Trophoblast cell (in vitro differentiated cells and primary cell): ENCODE measurements at regions not wholly inside any gene's neighbourhood (a gene's known extent, or its start where the extent isn't known, plus 50 kb on each side); places are given as distances from the start of the nearest gene placed in this dataset.
"Not testable (repeated sequence)": the region's sequence is repeated elsewhere in the genome, so short reads cannot be mapped to it uniquely, and the experiment has no call there.

Experiments
- DNase-seq, 2 donors: peaks; one replicate each; pipeline ENCODE4 v3.0.0-alpha.2; 2016
- H2AFZ ChIP-seq: 2 replicates; pipeline ENCODE4 v1.6.1; 2013; ENCODE audit warnings: low read length, moderate library complexity, mild to moderate bottlenecking; ENCODE audit not compliant: insufficient read depth, poor library complexity
- H2AK5ac ChIP-seq: 2 replicates; pipeline ENCODE4 v1.6.1; 2013; ENCODE audit warnings: mild to moderate bottlenecking, low read length
- H2BK120ac ChIP-seq: 2 replicates; pipeline ENCODE4 v1.6.1; 2013; ENCODE audit warnings: low read length, mild to moderate bottlenecking, moderate library complexity; ENCODE audit not compliant: insufficient read depth, poor library complexity
- H2BK12ac ChIP-seq: 2 replicates; pipeline ENCODE4 v1.6.1; 2013; ENCODE audit warnings: mild to moderate bottlenecking, low read length, moderate library complexity
- H2BK5ac ChIP-seq: 2 replicates; pipeline ENCODE4 v1.6.1; 2013; ENCODE audit warnings: low read length, low read depth, moderate library complexity, mild to moderate bottlenecking; ENCODE audit not compliant: poor library complexity
- H3K14ac ChIP-seq: 2 replicates; pipeline ENCODE4 v1.6.1; 2013; ENCODE audit warnings: mild to moderate bottlenecking, low read length
- H3K18ac ChIP-seq: 2 replicates; pipeline ENCODE4 v1.6.1; 2013; ENCODE audit warnings: mild to moderate bottlenecking, low read length
- H3K23ac ChIP-seq: 2 replicates; pipeline ENCODE4 v1.6.1; 2013; ENCODE audit warnings: low read length
- H3K27ac ChIP-seq: 2 replicates; pipeline ENCODE4 v1.5.1; 2013; ENCODE audit warnings: low read depth, mild to moderate bottlenecking, inconsistent platforms, low read length, moderate library complexity
- H3K27me3 ChIP-seq: 2 replicates; pipeline ENCODE4 v1.6.1; 2013; ENCODE audit warnings: inconsistent platforms, mild to moderate bottlenecking, low read length, moderate library complexity; ENCODE audit not compliant: insufficient read depth
- H3K36me3 ChIP-seq, 2 experiments: 1 replicate in 1 of 2; 2 replicates in 1 of 2; pipeline ENCODE4 v1.6.1; 2013; ENCODE audit warnings: low read length in 2 of 2, mild to moderate bottlenecking in 2 of 2, moderate library complexity in 1 of 2; ENCODE audit not compliant: insufficient read depth in 2 of 2, control insufficient read depth in 1 of 2
- H3K4ac ChIP-seq: 2 replicates; pipeline ENCODE4 v1.6.1; 2013; ENCODE audit warnings: low read depth, mild to moderate bottlenecking, low read length, moderate library complexity
- H3K4me1 ChIP-seq, 2 experiments: 1 replicate in 1 of 2; 2 replicates in 1 of 2; pipeline ENCODE4 v1.6.1; 2013; ENCODE audit warnings: low read length in 2 of 2, mild to moderate bottlenecking in 2 of 2, moderate library complexity in 1 of 2; ENCODE audit not compliant: insufficient read depth in 2 of 2, control insufficient read depth in 1 of 2
- H3K4me2 ChIP-seq: 2 replicates; pipeline ENCODE4 v1.6.1; 2013; ENCODE audit warnings: inconsistent platforms, mild to moderate bottlenecking, low read length, moderate library complexity
- H3K4me3 ChIP-seq: 2 replicates; pipeline ENCODE4 v1.5.1; 2013; ENCODE audit warnings: mild to moderate bottlenecking, low read depth, low read length, inconsistent platforms
- H3K79me1 ChIP-seq: one replicate; pipeline ENCODE4 v1.6.1; 2013; ENCODE audit warnings: low read length
- H3K79me2 ChIP-seq: 2 replicates; pipeline ENCODE4 v1.6.1; 2013; ENCODE audit warnings: low read length, mild to moderate bottlenecking; ENCODE audit not compliant: control insufficient read depth, insufficient read depth, poor library complexity
- H3K9ac ChIP-seq: 2 replicates; pipeline ENCODE4 v1.6.1; 2013; ENCODE audit warnings: mild to moderate bottlenecking, low read length
- H3K9me3 ChIP-seq: 2 replicates; pipeline ENCODE4 v1.6.1; 2013; ENCODE audit warnings: low read depth, mild to moderate bottlenecking, control low read depth, inconsistent platforms, low read length; ENCODE audit not compliant: insufficient read depth
- H4K12ac ChIP-seq: 2 replicates; pipeline ENCODE4 v1.6.1; 2013; ENCODE audit warnings: low read depth, mild to moderate bottlenecking, low read length, moderate library complexity
- H4K8ac ChIP-seq: 2 replicates; pipeline ENCODE4 v1.6.1; 2013; ENCODE audit warnings: low read depth, mild to moderate bottlenecking, low read length, moderate library complexity
- H4K91ac ChIP-seq: one replicate; pipeline ENCODE4 v1.6.1; 2013; ENCODE audit warnings: low read depth, mild to moderate bottlenecking, low read length, moderate library complexity
- WGBS: extraction: QIAGEN DNeasy Blood & Tissue Kit; methylation state at CpG from one replicate; pipeline ENCODE4 v1.1.7; 2013; ENCODE audit warnings: missing lambda C conversion rate; ENCODE audit not compliant: insufficient read length, insufficient coverage; ENCODE audit errors: extremely low coverage; 5-methylcytosine and 5-hydroxymethylcytosine counted together

DNA sequence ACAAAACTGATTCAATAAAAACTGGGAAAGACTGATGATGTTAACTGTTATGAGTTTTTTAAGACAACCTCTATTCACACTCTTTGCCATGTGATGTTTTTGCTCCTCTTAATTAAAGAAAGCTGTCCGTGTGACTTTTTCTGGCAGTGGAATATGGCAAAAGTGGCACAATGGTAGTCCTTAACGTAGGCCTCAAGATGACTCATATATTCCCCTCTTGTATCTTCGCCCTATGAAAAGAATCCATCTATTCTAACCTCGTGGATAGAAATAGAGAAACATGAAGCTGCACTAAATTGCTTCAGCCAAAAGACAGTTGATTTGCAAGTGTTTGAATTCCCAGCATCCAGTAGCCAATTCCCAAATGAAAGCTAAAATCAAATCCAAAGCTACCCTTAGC is 603.8 kb upstream of the PCDH7 start:
- Histone ChIP-seq H3K4me3 (no peak overlapping the region), H4K91ac (no peak overlapping the region), H2BK12ac (no peak overlapping the region), H3K18ac (no peak overlapping the region), H3K14ac (no peak overlapping the region), H2BK5ac (no peak overlapping the region), H4K12ac (no peak overlapping the region), H3K79me2 (no peaks in the 10 kb centered on the region), H2AFZ (no peak overlapping the region), H2AK5ac (no peak overlapping the region), H3K23ac (no peak overlapping the region), H3K27me3 (no peaks in the 10 kb centered on the region), H3K36me3 (no peaks in the 10 kb centered on the region), H3K9me3 (no peaks in the 10 kb centered on the region), H3K4me1 (peaks cover 2 to 3% of the 10 kb centered on the region in 2 experiments), H4K8ac (no peak overlapping the region), H3K4ac (no peak overlapping the region), H3K27ac (no peak overlapping the region), H3K9ac (no peak overlapping the region), H3K4me2 (no peak overlapping the region), H2BK120ac (no peak overlapping the region), H3K79me1 (no peaks in the 10 kb centered on the region)
- no peak for DNase-seq
- WGBS, result no CpG with 5 or more reads among the region's 4 CpGs

DNA sequence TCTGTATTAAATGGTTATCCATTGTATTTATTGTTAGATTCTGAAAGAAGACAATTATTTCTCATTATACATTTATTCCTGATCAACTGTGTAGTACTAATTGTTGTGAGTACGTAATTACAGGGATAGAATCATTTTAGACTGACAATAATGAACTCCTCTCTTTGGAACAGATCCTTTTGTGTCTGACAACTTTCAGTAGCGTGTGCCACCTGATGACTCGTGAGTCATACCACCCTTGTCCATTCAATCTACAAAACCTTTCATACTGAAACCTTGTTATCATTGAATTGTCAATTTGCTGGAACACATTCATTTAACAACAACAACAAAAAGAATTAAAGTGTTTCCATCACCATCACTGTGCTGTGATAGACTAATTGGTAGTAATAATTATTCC is 602.7 kb upstream of the PCDH7 start:
- no peak overlapping the region for H2BK5ac ChIP-seq
- no peak overlapping the region for H3K9ac ChIP-seq
- H4K8ac ChIP-seq, result no peak overlapping the region
- no peak overlapping the region for H4K12ac ChIP-seq
- H2BK120ac ChIP-seq, result no peak overlapping the region
- H3K79me1 ChIP-seq, result no peaks in the 10 kb centered on the region
- H2AK5ac ChIP-seq, result no peak overlapping the region
- no peaks in the 10 kb centered on the region for H3K27me3 ChIP-seq
- H3K4me2 ChIP-seq, result no peak overlapping the region
- no peak overlapping the region for H3K18ac ChIP-seq
- no peak overlapping the region for H4K91ac ChIP-seq
- no peak overlapping the region for H2BK12ac ChIP-seq
- peaks cover 2 to 3% of the 10 kb centered on the region in 2 experiments for H3K4me1 ChIP-seq
- WGBS, result no CpG with 5 or more reads among the region's 3 CpGs
- H2AFZ ChIP-seq, result no peak overlapping the region
- DNase-seq, result no peak
- H3K4me3 ChIP-seq, result no peak overlapping the region
- H3K27ac ChIP-seq, result no peak overlapping the region
- no peak overlapping the region for H3K4ac ChIP-seq
- H3K14ac ChIP-seq, result no peak overlapping the region
- no peaks in the 10 kb centered on the region for H3K79me2 ChIP-seq
- H3K9me3 ChIP-seq, result no peaks in the 10 kb centered on the region
- H3K36me3 ChIP-seq, result no peaks in the 10 kb centered on the region
- H3K23ac ChIP-seq, result no peak overlapping the region

DNA sequence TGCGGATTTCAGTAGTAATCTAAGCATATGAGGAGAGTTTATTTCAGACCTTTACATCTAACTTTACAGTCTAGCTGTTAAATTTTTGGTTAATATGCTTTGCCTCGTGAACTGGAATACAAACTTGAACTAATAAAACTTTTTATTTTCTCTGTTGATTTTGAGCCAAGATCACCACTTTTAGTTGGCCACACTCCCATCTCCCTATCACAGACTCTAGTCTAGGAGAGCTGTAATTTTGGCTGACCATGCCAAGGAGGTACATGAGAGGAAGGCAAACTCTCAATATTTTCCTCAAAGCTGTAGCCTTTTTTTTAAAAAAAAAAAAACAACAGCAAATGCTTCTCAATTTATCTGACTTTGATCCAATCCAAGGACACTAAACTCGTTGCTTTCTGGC is 597.5 kb upstream of the PCDH7 start:
- Histone ChIP-seq H3K4me1 (peaks cover 2 to 3% of the 10 kb centered on the region in 2 experiments), H2AFZ (no peak overlapping the region), H3K18ac (no peak overlapping the region), H3K36me3 (no peaks in the 10 kb centered on the region), H2BK5ac (no peak overlapping the region), H3K9ac (no peak overlapping the region), H3K27me3 (no peaks in the 10 kb centered on the region), H3K9me3 (no peaks in the 10 kb centered on the region), H3K4me2 (no peak overlapping the region), H3K79me2 (no peaks in the 10 kb centered on the region), H2BK120ac (no peak overlapping the region), H2BK12ac (no peak overlapping the region), H3K4me3 (no peak overlapping the region), H4K91ac (no peak overlapping the region), H3K14ac (no peak overlapping the region), H3K79me1 (no peaks in the 10 kb centered on the region), H3K23ac (no peak overlapping the region), H3K27ac (no peak overlapping the region), H3K4ac (no peak overlapping the region), H2AK5ac (no peak overlapping the region), H4K12ac (no peak overlapping the region), H4K8ac (no peak overlapping the region)
- WGBS, result no CpG with 5 or more reads among the region's 3 CpGs
- no peak for DNase-seq

DNA sequence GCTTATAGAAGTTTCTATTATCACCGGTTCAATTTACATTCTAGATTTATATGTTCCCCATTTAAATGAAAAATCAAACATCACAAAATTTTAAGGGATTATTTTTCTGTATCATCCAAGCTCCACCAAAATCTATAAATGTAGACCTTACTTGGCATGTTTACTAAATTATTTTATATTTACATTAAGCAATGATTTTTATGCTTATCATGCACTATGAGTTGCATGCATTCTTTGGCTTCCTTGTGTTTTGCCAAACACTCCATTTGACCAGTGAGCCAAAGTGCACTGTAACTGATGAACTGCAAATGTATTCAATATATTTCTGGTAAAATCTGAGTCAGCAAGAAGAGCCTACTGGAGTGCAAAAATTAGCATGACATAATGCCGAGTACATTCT is 595.5 kb upstream of the PCDH7 start:
- not testable (repeated sequence) for H3K9me3 ChIP-seq, H4K91ac ChIP-seq, H3K4me3 ChIP-seq, H3K79me1 ChIP-seq, H2BK12ac ChIP-seq, H3K27me3 ChIP-seq, H3K14ac ChIP-seq, H2BK120ac ChIP-seq, H3K23ac ChIP-seq, H3K27ac ChIP-seq, H3K4me1 ChIP-seq, H4K12ac ChIP-seq, H2AFZ ChIP-seq, H3K9ac ChIP-seq, H3K36me3 ChIP-seq, H2AK5ac ChIP-seq, H4K8ac ChIP-seq, H3K79me2 ChIP-seq, H3K4me2 ChIP-seq, H3K4ac ChIP-seq, H2BK5ac ChIP-seq, DNase-seq, H3K18ac ChIP-seq
- no CpG with 5 or more reads among the region's 2 CpGs for WGBS
